Activated CD4-positive, alpha-beta T cell treated with anti-CD3 and anti-CD28 coated beads, Interleukin-2, amount 10 ng/mL, durations not matched to agents 24 days and 14 days (primary cell): ENCODE measurements at regions not wholly inside any gene's neighbourhood (a gene's known extent, or its start where the extent isn't known, plus 50 kb on each side); places are given as distances from the start of the nearest gene placed in this dataset.

Source experiments
- DNase-seq: peaks from one replicate; pipeline ENCODE4 v3.0.0; 2022
- H3K27ac Mint-ChIP-seq: one replicate; pipeline ENCODE4 v1.8.0; 2022; ENCODE audit warnings: mild to moderate bottlenecking, mixed read lengths
- H3K27me3 Mint-ChIP-seq: one replicate; pipeline ENCODE4 v1.8.0; 2022; ENCODE audit warnings: mixed read lengths
- H3K36me3 Mint-ChIP-seq: one replicate; pipeline ENCODE4 v1.8.0; 2022; ENCODE audit warnings: low read depth, mild to moderate bottlenecking, mixed read lengths
- H3K4me1 Mint-ChIP-seq: one replicate; pipeline ENCODE4 v1.8.0; 2021; ENCODE audit warnings: mixed read lengths
- H3K4me3 Mint-ChIP-seq: one replicate; pipeline ENCODE4 v1.8.0; 2022; ENCODE audit warnings: mild to moderate bottlenecking, moderate library complexity, mixed read lengths
- H3K9me3 Mint-ChIP-seq: one replicate; pipeline ENCODE4 v1.8.0; 2021; ENCODE audit warnings: mixed read lengths
- intact Hi-C: fragments of 100-400 bp; cut with micrococcal nuclease; formaldehyde crosslinking; loops from one replicate; pipeline ENCODE4 v1.15.1; 2023

GRCh38 chr2:19029655-19030054, 328.8 kb downstream of the OSR1 start:
- intact Hi-C loops: no loop called here
- Mint-ChIP-seq H3K4me1 (no peaks in the 10 kb centered on the region), H3K27ac (no peak overlapping the region), H3K9me3 (no peaks in the 10 kb centered on the region), H3K4me3 (no peak overlapping the region), H3K36me3 (no peaks in the 10 kb centered on the region), H3K27me3 (no peaks in the 10 kb centered on the region)
- DNase-seq: no peak

GRCh38 chr2:19028587-19029375, 329.6 kb downstream of the OSR1 start:
- no peaks in the 10 kb centered on the region for H3K4me1 Mint-ChIP-seq
- no peaks in the 10 kb centered on the region for H3K27me3 Mint-ChIP-seq
- H3K27ac Mint-ChIP-seq: no peak overlapping the region
- DNase-seq: no peak
- intact Hi-C loops: no loop called here
- no peak overlapping the region for H3K4me3 Mint-ChIP-seq
- H3K36me3 Mint-ChIP-seq: no peaks in the 10 kb centered on the region
- no peaks in the 10 kb centered on the region for H3K9me3 Mint-ChIP-seq

GRCh38 chr2:19027626-19028025, 330.8 kb downstream of the OSR1 start:
- Mint-ChIP-seq H3K4me3 (no peak overlapping the region), H3K9me3 (no peaks in the 10 kb centered on the region), H3K36me3 (no peaks in the 10 kb centered on the region), H3K27me3 (no peaks in the 10 kb centered on the region), H3K27ac (no peak overlapping the region), H3K4me1 (no peaks in the 10 kb centered on the region)
- intact Hi-C loops: no loop called here
- DNase-seq: no peak

- DNase-seq: no peak
- Mint-ChIP-seq H3K4me1 (no peaks in the 10 kb centered on the region), H3K27ac (no peak overlapping the region), H3K4me3 (no peak overlapping the region), H3K27me3 (no peaks in the 10 kb centered on the region), H3K36me3 (no peaks in the 10 kb centered on the region), H3K9me3 (no peaks in the 10 kb centered on the region)
- intact Hi-C loops: no loop called here
Measured at GRCh38 chr2:19026261-19026660, 332.2 kb downstream of the OSR1 start.

GRCh38 chr2:19022334-19022733, 336.1 kb downstream of the OSR1 start:
- intact Hi-C loops: no loop called here
- Mint-ChIP-seq H3K27me3 (no peaks in the 10 kb centered on the region), H3K36me3 (no peaks in the 10 kb centered on the region), H3K9me3 (peaks cover 7% of the 10 kb centered on the region), H3K27ac (no peak overlapping the region), H3K4me3 (no peak overlapping the region), H3K4me1 (no peaks in the 10 kb centered on the region)
- no peak for DNase-seq

- no peak for DNase-seq
- no peaks in the 10 kb centered on the region for H3K27me3 Mint-ChIP-seq
- no peak overlapping the region for H3K27ac Mint-ChIP-seq
- H3K4me3 Mint-ChIP-seq: no peak overlapping the region
- no peaks in the 10 kb centered on the region for H3K4me1 Mint-ChIP-seq
- intact Hi-C loops: no loop called here
- H3K9me3 Mint-ChIP-seq: peaks cover 7% of the 10 kb centered on the region
- H3K36me3 Mint-ChIP-seq: no peaks in the 10 kb centered on the region
Measured at GRCh38 chr2:19021721-19022120, 336.7 kb downstream of the OSR1 start.

- H3K27ac Mint-ChIP-seq: no peak overlapping the region
- no peaks in the 10 kb centered on the region for H3K36me3 Mint-ChIP-seq
- H3K27me3 Mint-ChIP-seq: no peaks in the 10 kb centered on the region
- no peak overlapping the region for H3K4me3 Mint-ChIP-seq
- peaks cover 7% of the 10 kb centered on the region for H3K9me3 Mint-ChIP-seq
- no peak for DNase-seq
- intact Hi-C loops: no loop called here
- no peaks in the 10 kb centered on the region for H3K4me1 Mint-ChIP-seq
Measured at GRCh38 chr2:19021100-19021476, 337.3 kb downstream of the OSR1 start.

GRCh38 chr2:19020144-19021099, 338.0 kb downstream of the OSR1 start:
- DNase-seq: no peak
- no peak overlapping the region for H3K4me3 Mint-ChIP-seq
- no peak overlapping the region for H3K27ac Mint-ChIP-seq
- H3K36me3 Mint-ChIP-seq: no peaks in the 10 kb centered on the region
- no peaks in the 10 kb centered on the region for H3K27me3 Mint-ChIP-seq
- intact Hi-C loops: no loop called here
- H3K4me1 Mint-ChIP-seq: no peaks in the 10 kb centered on the region
- H3K9me3 Mint-ChIP-seq: peaks cover 7% of the 10 kb centered on the region

- no peaks in the 10 kb centered on the region for H3K36me3 Mint-ChIP-seq
- H3K27me3 Mint-ChIP-seq: no peaks in the 10 kb centered on the region
- intact Hi-C loops: no loop called here
- no peak overlapping the region for H3K27ac Mint-ChIP-seq
- no peaks in the 10 kb centered on the region for H3K4me1 Mint-ChIP-seq
- H3K4me3 Mint-ChIP-seq: no peak overlapping the region
- no peak for DNase-seq
- peaks cover 3% of the 10 kb centered on the region for H3K9me3 Mint-ChIP-seq
Measured at GRCh38 chr2:19009510-19009909, 348.9 kb downstream of the OSR1 start.

- Mint-ChIP-seq H3K27ac (no peak overlapping the region), H3K4me1 (no peaks in the 10 kb centered on the region), H3K36me3 (no peaks in the 10 kb centered on the region), H3K9me3 (no peaks in the 10 kb centered on the region), H3K27me3 (no peaks in the 10 kb centered on the region), H3K4me3 (no peak overlapping the region)
- no peak for DNase-seq
- intact Hi-C loops: no loop called here
Measured at GRCh38 chr2:19003554-19003953, 354.9 kb downstream of the OSR1 start.

- no peak for DNase-seq
- H3K36me3 Mint-ChIP-seq: no peaks in the 10 kb centered on the region
- H3K4me3 Mint-ChIP-seq: no peak overlapping the region
- no peaks in the 10 kb centered on the region for H3K27me3 Mint-ChIP-seq
- H3K4me1 Mint-ChIP-seq: no peaks in the 10 kb centered on the region
- intact Hi-C loops: no loop called here
- H3K9me3 Mint-ChIP-seq: no peaks in the 10 kb centered on the region
- no peak overlapping the region for H3K27ac Mint-ChIP-seq
Measured at GRCh38 chr2:19000776-19001175, 357.6 kb downstream of the OSR1 start.

GRCh38 chr2:18999198-18999597, 359.2 kb downstream of the OSR1 start:
- Mint-ChIP-seq H3K27me3 (no peaks in the 10 kb centered on the region), H3K36me3 (no peaks in the 10 kb centered on the region), H3K9me3 (no peaks in the 10 kb centered on the region), H3K27ac (no peak overlapping the region), H3K4me3 (no peak overlapping the region), H3K4me1 (no peaks in the 10 kb centered on the region)
- no peak for DNase-seq
- intact Hi-C loops: no loop called here

- DNase-seq: no peak
- Mint-ChIP-seq H3K4me1 (no peaks in the 10 kb centered on the region), H3K27ac (no peak overlapping the region), H3K4me3 (no peak overlapping the region), H3K27me3 (no peaks in the 10 kb centered on the region), H3K36me3 (no peaks in the 10 kb centered on the region), H3K9me3 (no peaks in the 10 kb centered on the region)
- intact Hi-C loops: no loop called here
Measured at GRCh38 chr2:18998491-18998890, 359.9 kb downstream of the OSR1 start.

GRCh38 chr2:18993756-18994338, 364.6 kb downstream of the OSR1 start:
- Mint-ChIP-seq H3K27me3 (no peaks in the 10 kb centered on the region), H3K4me3 (no peak overlapping the region), H3K36me3 (no peaks in the 10 kb centered on the region), H3K9me3 (no peaks in the 10 kb centered on the region), H3K4me1 (no peaks in the 10 kb centered on the region), H3K27ac (no peak overlapping the region)
- DNase-seq: no peak
- intact Hi-C loops: no loop called here
